ENCODE measurements at regions not wholly inside any gene's neighbourhood (a gene's known extent, or its start where the extent isn't known, plus 50 kb on each side); places are given as distances from the start of the nearest gene placed in this dataset.
A peak's percentile ranks its signal among the peaks of the same experiment; 100 is the strongest.

DNA sequence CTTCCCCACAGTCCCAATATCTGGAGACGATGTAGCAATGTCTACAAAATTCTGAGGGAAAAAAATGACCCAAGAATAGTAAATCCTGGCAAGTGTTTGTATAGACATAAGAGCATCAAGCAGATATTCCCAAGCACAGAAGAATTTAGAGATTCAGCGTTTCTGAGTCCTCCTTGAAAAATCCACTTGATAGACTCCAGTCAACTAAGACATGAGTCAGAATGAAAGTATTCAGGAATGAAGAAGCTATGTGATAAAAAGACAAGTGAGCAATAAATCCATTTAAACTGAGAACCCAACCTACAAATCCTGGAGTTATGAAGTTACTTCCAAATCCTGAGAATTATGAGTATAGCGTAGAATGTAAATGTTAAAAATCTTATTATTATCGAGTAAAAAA lies 86.1 kb upstream of the NPY start:
- Mint-ChIP-seq H3K9me3 (no peaks in the 10 kb centered on the region), H3K27me3 (peaks cover 2% of the 10 kb centered on the region), H3K27ac (no peak overlapping the region), H3K4me1 (peaks cover 22% of the 10 kb centered on the region), H3K4me3 (no peak overlapping the region), H3K36me3 (no peaks in the 10 kb centered on the region)

DNA sequence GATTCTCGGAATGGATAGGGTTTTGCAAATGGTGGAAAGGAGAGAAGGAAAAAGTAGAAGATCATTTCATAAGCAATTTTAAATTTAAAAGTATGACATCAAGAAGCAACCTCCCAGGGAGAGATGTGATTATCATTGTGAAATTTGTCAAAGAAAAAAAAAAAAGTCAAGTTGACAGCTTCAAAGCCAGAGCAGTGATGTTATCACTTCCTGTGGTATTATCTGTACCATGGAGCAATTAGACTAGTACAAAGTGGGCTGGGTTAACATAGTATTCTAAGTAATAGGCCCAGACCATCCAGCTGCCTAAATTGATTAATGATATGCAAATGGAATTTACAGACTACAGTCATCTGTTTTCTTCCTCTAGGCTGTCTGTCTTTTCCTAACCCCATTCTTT lies 84.0 kb upstream of the NPY start:
- Mint-ChIP-seq H3K36me3 (peaks cover 2% of the 10 kb centered on the region), H3K27ac (no peak overlapping the region)

DNA sequence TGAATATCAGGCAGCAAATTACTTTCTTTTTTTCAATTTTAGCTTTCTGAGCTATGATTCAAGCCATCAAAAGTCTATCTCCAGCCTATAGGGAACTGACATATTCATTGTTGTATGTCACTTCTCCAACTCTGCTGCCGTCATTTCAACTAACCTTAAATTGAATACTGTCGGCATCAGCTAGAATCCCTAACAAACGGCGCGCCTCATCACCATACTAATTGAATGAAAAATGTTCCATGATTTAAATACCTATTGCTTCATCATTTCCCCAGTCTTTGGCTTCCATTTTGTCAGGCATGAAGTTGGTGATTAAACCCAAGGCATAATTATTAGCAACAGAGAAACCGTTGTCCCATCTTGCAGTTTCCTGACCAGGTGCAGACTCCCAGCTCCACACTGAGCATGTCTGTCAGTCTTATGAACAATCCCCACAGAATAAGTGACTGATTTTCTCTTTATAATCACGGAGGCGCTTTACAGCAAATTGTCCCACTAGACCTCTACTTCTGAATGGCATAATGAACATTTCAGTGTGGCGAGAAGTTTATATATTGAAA lies 83.5 kb upstream of the NPY start:
- H3K36me3 Mint-ChIP-seq = peaks cover 2% of the 10 kb centered on the region
- H3K4me3 Mint-ChIP-seq = no peak overlapping the region
- H3K4me1 Mint-ChIP-seq = peaks cover 28% of the 10 kb centered on the region
- H3K27me3 Mint-ChIP-seq = peaks cover 3% of the 10 kb centered on the region
- no peaks in the 10 kb centered on the region for H3K9me3 Mint-ChIP-seq
- H3K27ac Mint-ChIP-seq = no peak overlapping the region

More for the DNA sequence above, 84.0 kb upstream of the NPY start:
- Mint-ChIP-seq H3K4me1 (peaks cover 28% of the 10 kb centered on the region), H3K4me3 (no peak overlapping the region), H3K27me3 (peaks cover 3% of the 10 kb centered on the region), H3K9me3 (no peaks in the 10 kb centered on the region)

DNA sequence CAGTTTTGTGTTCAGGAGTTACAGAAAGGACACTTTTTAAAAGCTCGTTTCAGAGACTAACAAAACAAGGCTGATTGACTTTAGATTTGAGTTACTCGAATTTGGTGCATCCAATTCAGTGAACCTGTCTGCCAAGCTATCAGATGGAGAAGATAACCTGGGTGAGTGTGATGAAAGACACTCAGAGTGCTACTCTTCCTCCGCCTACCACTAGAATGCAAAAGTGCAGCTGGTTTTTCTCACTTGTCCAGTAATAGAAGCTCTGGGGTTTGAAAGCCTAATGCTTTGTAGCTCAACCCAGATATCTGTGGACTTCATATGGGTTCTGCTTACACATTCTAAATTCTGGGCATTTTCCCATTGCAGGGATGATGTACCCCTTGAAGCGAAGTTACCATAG lies 82.8 kb upstream of the NPY start:
- peaks cover 28% of the 10 kb centered on the region for H3K4me1 Mint-ChIP-seq
- peaks cover 2% of the 10 kb centered on the region for H3K36me3 Mint-ChIP-seq
- H3K4me3 Mint-ChIP-seq = no peak overlapping the region
- H3K27ac Mint-ChIP-seq = no peak overlapping the region
- H3K27me3 Mint-ChIP-seq = peaks cover 1% of the 10 kb centered on the region
- H3K9me3 Mint-ChIP-seq = no peaks in the 10 kb centered on the region

DNA sequence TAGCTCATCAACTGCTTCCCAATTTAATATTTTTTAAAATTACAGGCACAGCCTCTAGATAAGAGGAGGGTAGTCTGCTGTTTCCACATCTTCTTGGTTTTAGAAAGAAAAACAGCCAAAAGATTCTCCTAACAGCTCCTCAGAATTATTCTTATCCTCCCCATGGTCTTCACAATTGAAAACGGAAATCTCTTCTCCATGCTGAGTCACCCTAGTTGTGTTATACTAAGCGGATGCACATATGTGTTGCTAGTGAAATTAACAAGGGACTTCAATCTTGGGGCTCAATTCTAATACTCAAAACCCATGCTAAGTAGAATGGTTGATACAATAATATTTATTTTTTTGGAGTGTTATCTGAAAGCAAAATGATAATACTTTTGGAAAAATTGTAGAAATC lies 71.9 kb upstream of the NPY start:
- H3K4me3 Mint-ChIP-seq = no peak overlapping the region
- peaks cover under 1% of the 10 kb centered on the region for H3K36me3 Mint-ChIP-seq
- no peaks in the 10 kb centered on the region for H3K4me1 Mint-ChIP-seq
- H3K27ac Mint-ChIP-seq = no peak overlapping the region
- H3K9me3 Mint-ChIP-seq = no peaks in the 10 kb centered on the region
- H3K27me3 Mint-ChIP-seq = peaks cover under 1% of the 10 kb centered on the region

DNA sequence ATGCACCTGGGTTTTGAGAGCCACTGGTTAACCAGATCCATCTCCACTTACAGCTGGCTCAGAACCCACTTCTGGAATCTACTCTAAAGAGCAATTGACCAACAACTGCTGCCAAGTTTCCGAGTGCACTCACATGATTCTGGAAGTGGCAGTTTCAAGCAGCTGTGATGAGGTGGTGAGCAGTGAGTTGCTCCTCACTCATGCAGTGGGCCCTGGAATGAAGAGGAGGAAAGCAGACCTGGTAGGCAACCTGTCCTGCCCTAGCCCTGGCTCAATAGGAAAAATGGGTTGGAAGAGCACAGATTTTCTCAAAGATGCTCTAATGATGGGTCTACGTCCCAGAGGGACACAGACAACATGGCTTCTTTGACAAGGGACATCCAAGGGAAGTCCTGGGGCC lies 70.7 kb upstream of the NPY start:
- Mint-ChIP-seq H3K36me3 (peaks cover 2% of the 10 kb centered on the region), H3K27ac (no peak overlapping the region), H3K4me1 (no peaks in the 10 kb centered on the region), H3K9me3 (no peaks in the 10 kb centered on the region), H3K27me3 (peaks cover 1% of the 10 kb centered on the region), H3K4me3 (no peak overlapping the region)

DNA sequence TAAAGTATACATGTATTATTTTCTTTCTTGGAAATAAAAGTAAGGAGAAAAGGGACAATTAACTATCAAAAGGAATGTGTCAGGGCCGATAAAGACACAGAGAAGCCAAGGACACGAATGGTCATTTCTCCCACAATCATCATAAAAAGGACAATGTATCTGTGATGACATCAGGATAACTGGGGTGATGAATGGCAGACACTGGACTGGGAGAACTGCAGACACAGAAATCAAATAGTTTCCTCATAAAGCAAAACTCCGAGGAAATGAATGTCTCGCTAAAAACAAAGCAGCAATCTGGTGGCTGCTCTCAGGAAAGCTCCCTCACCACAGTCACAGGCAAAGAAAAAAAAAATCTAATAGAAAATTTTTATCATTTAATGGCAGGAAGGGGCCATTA lies 69.3 kb upstream of the NPY start:
- Mint-ChIP-seq H3K27me3 (peaks cover 1% of the 10 kb centered on the region), H3K9me3 (no peaks in the 10 kb centered on the region), H3K4me1 (no peaks in the 10 kb centered on the region), H3K4me3 (no peak overlapping the region), H3K36me3 (peaks cover 2% of the 10 kb centered on the region), H3K27ac (no peak overlapping the region)

DNA sequence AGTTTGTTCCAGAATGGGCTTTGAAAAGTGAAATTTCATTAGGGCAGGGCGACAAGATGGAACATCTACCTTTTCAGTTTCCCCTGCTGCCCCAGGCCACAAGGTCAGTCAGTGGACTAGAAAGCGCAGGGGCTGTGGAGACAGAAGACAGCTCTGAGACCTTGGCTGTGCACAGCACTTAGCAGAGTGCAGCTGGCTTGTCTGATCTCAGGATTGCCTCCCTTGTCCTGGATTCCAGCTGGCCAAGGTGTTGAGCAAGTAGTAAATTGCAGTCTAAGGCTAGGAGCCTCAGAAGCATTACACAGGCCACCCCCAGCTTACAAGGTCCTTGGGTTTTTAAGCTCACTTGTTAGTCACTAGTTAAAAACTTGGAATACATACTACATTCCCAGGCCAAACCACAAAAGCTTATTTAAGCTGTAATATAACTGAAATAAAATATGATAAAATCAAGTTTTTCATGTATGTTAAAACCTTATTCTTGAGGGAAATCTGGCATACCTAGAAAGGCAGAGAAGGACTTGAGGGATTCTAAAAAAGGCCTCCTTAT lies 67.3 kb upstream of the NPY start:
- no peaks in the 10 kb centered on the region for H3K4me1 Mint-ChIP-seq
- no peaks in the 10 kb centered on the region for H3K9me3 Mint-ChIP-seq
- H3K4me3 Mint-ChIP-seq = no peak overlapping the region
- H3K27me3 Mint-ChIP-seq = peaks cover 1% of the 10 kb centered on the region
- no peak overlapping the region for H3K27ac Mint-ChIP-seq
- peaks cover 2% of the 10 kb centered on the region for H3K36me3 Mint-ChIP-seq

DNA sequence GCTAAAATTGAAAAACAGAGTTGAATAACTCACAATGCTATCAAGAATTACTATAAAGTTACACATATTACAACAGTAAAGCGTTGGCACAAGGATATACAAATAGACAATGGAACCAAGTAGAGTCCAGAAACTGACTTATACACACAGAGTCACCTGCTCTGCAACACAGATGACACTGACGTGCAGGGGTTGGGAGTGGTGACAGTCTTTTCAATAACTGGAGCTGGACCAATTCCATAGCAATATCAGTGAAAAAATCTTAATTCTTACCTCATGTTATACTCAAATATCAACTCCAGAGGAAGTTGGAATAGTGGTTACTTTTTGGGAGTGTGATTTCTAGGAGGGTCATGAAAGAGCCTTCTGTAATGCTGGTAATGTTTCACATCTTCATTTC lies 62.5 kb upstream of the NPY start:
- H3K27me3 Mint-ChIP-seq = peaks cover 1% of the 10 kb centered on the region
- H3K27ac Mint-ChIP-seq = no peak overlapping the region
- no peaks in the 10 kb centered on the region for H3K4me1 Mint-ChIP-seq
- H3K4me3 Mint-ChIP-seq = no peak overlapping the region
- H3K9me3 Mint-ChIP-seq = no peaks in the 10 kb centered on the region
- peaks cover 2% of the 10 kb centered on the region for H3K36me3 Mint-ChIP-seq

DNA sequence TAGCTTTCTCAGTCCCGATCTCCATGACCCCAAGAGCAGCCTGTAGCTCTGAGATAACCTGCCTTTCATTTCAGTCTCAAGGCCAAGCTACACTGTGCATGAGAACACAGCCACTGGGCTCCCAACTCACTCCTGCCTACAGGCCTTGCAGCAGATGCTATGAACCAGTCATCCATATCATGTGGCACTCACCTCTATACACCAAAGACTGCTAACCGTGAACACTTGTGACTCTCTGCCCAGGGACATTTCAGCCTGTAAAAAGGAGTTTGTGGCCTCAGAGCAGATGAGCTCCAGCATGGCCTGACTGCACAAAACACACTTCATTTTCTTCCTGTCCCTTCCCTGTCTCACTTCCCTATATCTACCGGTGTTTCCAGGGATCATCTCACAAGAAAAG lies 56.9 kb upstream of the NPY start:
- H3K9me3 Mint-ChIP-seq = no peaks in the 10 kb centered on the region
- H3K4me1 Mint-ChIP-seq = peaks cover 30% of the 10 kb centered on the region
- no peak overlapping the region for H3K4me3 Mint-ChIP-seq
- H3K36me3 Mint-ChIP-seq = no peaks in the 10 kb centered on the region
- no peak overlapping the region for H3K27ac Mint-ChIP-seq
- H3K27me3 Mint-ChIP-seq = no peaks in the 10 kb centered on the region

DNA sequence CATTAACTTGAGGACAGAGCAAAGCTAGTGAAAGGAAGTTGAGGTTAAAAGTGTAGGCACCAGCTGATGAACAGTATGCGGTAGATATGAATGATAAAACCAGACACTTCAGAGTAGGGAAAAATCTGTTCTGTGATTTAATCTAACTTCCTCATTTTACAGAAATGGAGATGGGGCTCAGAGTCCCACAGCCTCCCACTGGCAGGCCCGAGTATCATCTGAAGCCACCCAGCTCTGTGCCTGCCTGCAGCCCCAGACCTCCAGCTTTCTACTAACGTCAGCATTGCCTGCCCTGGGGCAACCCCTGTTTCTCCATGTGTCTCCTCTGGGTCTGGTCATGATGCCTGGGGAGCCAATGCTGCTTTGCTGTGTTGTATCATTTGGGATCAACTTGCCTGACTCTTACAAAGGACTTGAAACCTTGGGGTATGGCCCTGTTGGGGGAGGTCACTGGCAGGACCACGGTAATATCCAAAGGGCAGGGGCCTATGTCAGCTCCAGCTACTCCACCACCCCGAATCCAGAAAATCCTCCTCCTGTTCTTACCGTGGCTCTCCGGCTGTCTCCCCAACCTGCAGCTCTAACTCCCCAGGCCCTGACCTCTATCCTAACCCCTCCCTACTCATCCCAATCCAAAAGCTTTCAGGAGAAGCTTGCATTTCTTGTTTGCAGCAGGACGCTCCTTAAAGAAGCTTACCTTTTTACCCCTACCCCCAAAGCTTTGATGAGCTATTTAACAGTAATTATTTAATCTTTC lies 56.2 kb upstream of the NPY start:
- peaks cover 30% of the 10 kb centered on the region for H3K4me1 Mint-ChIP-seq
- H3K9me3 Mint-ChIP-seq = no peaks in the 10 kb centered on the region
- H3K27ac Mint-ChIP-seq = no peak overlapping the region
- H3K27me3 Mint-ChIP-seq = no peaks in the 10 kb centered on the region
- H3K4me3 Mint-ChIP-seq = peak overlapping the region; percentile 34
- H3K36me3 Mint-ChIP-seq = no peaks in the 10 kb centered on the region

DNA sequence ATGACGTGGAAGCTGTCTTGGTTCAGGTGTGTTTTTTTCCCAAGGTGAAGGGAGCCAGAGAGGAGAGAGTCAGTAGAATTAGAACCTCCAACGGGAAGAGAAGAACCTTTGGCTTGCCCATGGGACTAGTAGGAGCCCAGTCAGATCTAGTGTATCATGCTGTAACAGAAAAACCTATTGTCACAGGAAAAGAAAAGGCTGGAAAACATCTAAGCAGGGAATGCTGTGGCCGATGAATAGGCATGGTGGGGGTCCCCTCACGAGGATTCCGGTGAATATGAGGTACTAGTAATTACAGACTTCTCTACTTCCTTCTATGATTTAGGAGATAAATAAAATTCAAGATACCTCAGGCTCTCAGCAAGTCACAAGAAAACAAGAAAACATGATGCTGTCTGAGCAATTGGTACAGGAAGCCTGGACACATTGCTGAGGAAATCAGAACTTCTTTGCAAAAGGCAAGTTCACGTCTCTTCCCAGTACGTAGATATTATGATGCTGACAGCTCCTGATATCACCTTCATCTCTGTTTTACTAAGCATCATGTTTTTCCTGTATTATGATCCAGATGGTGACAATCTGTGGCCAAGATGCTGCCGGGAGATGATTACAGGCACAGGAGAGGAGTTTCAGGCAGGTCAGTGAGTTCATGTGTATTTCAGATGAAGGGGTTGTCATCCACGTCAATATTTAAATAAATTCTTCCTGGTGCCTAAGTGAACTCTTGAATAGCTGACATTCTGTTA lies 54.3 kb upstream of the NPY start:
- Mint-ChIP-seq H3K4me1 (peaks cover 30% of the 10 kb centered on the region), H3K27me3 (no peaks in the 10 kb centered on the region), H3K4me3 (no peak overlapping the region), H3K27ac (peak overlapping the region; percentile 39), H3K9me3 (no peaks in the 10 kb centered on the region), H3K36me3 (no peaks in the 10 kb centered on the region)

DNA sequence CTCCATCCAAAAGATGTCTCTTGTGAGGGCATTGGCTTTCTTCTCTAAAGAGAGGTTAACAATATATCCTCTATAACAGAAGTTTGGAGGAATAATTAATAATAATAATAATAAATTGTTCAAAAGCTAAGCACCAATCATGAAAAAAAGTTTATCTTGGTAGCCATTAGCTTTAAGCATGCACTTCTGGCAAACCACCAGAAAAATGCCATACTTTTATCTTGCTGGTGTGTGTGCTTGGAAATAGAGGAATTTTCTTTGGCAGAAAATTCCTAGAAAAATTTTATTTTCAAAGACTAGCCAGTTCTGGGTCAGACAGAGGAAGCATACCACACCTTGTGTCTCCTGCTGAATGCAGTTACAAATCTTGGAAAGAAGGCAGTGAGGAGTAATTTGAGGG lies 52.5 kb upstream of the NPY start:
- no peaks in the 10 kb centered on the region for H3K9me3 Mint-ChIP-seq
- H3K4me3 Mint-ChIP-seq = no peak overlapping the region
- H3K27me3 Mint-ChIP-seq = no peaks in the 10 kb centered on the region
- peaks cover 30% of the 10 kb centered on the region for H3K4me1 Mint-ChIP-seq
- H3K27ac Mint-ChIP-seq = no peak overlapping the region
- no peaks in the 10 kb centered on the region for H3K36me3 Mint-ChIP-seq

DNA sequence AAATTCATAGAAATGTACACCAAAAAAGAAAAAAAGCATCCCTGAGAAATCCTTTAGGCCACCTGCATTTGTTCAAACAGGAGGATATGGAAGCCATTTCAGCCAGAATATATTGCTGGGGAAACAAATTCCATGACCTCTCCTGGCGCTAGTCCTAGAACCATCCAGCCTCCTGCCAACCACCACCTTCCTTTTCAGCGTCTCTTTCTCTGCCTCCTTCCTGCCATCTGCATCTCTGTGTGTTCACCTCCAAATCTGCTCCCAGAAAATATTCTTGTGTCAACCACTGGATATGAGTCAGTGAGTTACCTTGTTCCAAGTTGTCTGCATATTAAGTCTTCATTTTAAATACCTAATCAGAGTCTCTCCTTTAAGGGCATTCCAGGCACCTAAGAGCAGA lies 50.6 kb upstream of the NPY start:
- H3K27ac Mint-ChIP-seq = no peak overlapping the region
- peaks cover under 1% of the 10 kb centered on the region for H3K27me3 Mint-ChIP-seq
- H3K4me1 Mint-ChIP-seq = peaks cover 12% of the 10 kb centered on the region
- no peaks in the 10 kb centered on the region for H3K36me3 Mint-ChIP-seq
- H3K4me3 Mint-ChIP-seq = no peak overlapping the region
- H3K9me3 Mint-ChIP-seq = no peaks in the 10 kb centered on the region
